GM13977 (cell line): ENCODE measurements at regions not wholly inside any gene's neighbourhood (a gene's known extent, or its start where the extent isn't known, plus 50 kb on each side); places are given as distances from the start of the nearest gene placed in this dataset.
"Not testable (repeated sequence)": the region's sequence is repeated elsewhere in the genome, so short reads cannot be mapped to it uniquely, and the experiment has no call there.

Source experiments
- DNase-seq: peaks from one replicate; pipeline ENCODE4 v3.0.0; 2012; ENCODE audit warnings: low spot score
- in situ Hi-C: fragments of 300-500 bp; cut with MboI; formaldehyde crosslinking; loops from one replicate; pipeline ENCODE4 v1.12.0; 2022; ENCODE audit warnings: low sequenced_read_pairs, low pct_unique_long_range_greater_than_20kb, mixed read lengths, inconsistent platforms; ENCODE audit not compliant: unreplicated experiment
- TF ChIP-seq, protein P1 (sequence below): IDR thresholded peaks from 2 replicates; pipeline ENCODE4 v1.5.1; 2012; ENCODE audit warnings: mild to moderate bottlenecking, control low read depth; ENCODE audit not compliant: insufficient read depth; ENCODE audit errors: extremely low read depth, missing control alignments

DNA sequence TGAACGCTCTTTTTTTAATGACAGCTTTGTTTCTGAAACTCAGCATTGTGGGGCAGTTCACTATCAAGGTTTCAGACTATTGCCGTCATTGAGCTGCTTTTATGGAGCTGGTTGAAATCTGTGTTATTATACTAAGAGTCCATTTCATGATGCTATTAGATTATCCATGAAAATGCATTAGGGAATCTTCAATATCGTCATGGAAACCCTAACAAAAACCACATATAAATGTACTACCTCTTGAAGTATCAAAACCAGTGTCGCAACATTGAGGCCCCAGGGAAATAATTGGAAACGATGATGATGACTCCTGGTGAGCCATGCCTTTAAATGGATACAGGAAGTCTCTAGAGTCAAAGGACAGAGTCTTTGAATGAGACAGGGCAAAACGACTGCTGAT lies 231.6 kb upstream of the CPHXL start:
- TF ChIP-seq, protein P1, sequence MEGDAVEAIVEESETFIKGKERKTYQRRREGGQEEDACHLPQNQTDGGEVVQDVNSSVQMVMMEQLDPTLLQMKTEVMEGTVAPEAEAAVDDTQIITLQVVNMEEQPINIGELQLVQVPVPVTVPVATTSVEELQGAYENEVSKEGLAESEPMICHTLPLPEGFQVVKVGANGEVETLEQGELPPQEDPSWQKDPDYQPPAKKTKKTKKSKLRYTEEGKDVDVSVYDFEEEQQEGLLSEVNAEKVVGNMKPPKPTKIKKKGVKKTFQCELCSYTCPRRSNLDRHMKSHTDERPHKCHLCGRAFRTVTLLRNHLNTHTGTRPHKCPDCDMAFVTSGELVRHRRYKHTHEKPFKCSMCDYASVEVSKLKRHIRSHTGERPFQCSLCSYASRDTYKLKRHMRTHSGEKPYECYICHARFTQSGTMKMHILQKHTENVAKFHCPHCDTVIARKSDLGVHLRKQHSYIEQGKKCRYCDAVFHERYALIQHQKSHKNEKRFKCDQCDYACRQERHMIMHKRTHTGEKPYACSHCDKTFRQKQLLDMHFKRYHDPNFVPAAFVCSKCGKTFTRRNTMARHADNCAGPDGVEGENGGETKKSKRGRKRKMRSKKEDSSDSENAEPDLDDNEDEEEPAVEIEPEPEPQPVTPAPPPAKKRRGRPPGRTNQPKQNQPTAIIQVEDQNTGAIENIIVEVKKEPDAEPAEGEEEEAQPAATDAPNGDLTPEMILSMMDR, result no peak
- no peak for DNase-seq
- in situ Hi-C loops, result no loop called here

DNA sequence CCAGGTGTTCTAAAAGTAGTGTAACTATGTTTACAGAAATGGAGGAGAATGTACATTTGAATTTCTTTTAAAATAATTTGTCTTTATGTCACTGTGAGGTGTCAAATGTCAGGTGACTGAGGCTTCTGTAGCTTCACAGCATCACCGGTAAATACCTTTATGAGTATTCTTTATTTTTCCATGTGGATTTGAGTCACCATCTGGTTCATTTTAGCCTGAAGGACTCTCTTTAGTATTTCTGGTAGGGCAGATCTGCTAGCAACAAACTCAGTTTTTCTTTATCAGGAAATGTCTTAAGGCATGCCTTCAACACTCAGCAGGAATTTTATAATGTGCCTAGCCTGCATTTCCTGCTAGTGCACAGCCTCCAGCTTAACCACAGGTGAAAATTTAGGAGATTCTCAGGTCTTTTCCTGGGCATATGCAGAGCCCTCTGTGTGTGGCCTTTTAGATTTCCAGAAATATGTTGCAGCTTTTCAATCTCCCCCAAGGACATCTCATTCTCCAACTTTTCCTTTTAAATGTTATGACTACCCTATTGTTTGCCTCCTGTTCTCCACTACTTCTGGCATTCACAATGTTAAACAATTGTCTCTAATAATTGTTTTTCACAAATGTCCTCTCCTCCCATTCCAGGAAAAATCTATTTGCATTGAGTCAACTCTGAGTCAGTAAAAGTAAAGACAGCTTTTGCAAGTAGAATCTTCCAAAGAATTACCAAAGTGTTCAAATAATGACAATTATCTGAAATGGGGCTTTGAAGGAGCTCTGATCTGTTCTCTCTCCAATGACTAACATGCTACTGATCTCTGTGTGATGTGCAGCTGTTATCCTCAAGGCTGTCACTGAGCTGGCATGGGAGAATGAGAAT lies 239.4 kb upstream of the CPHXL start:
- DNase-seq, result no peak
- in situ Hi-C loops, result no loop called here
- TF ChIP-seq, protein P1, result no peak

GRCh38 chr16:75969120-75969519 lies 242.8 kb upstream of the CPHXL start:
- in situ Hi-C loops, DNase-seq: not testable (repeated sequence)

GRCh38 chr16:75971334-75971733 lies 245.0 kb upstream of the CPHXL start:
- in situ Hi-C loops, result no loop called here
- TF ChIP-seq, protein P1, result no peak
- no peak for DNase-seq

DNA sequence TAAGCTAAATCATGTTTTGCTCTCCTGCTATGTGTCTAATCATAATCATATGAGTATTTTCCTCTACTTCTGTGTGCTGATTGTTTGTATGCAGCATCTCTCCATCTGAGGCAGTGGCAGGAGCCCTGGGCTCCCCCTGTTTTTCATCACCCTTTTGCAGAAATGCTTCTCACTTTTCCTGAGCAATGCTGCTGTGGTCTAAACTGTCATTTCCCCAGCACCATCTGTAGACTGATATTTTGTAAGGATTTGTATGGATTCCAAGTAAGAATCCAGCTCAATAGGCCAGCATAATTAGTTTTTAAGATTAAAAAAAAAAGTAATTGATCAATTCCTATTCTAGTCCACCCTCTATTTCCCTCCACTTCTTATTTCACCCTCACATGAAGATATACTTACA lies 257.0 kb upstream of the CPHXL start:
- TF ChIP-seq, protein P1, result no peak
- in situ Hi-C loops, result no loop called here
- no peak for DNase-seq

DNA sequence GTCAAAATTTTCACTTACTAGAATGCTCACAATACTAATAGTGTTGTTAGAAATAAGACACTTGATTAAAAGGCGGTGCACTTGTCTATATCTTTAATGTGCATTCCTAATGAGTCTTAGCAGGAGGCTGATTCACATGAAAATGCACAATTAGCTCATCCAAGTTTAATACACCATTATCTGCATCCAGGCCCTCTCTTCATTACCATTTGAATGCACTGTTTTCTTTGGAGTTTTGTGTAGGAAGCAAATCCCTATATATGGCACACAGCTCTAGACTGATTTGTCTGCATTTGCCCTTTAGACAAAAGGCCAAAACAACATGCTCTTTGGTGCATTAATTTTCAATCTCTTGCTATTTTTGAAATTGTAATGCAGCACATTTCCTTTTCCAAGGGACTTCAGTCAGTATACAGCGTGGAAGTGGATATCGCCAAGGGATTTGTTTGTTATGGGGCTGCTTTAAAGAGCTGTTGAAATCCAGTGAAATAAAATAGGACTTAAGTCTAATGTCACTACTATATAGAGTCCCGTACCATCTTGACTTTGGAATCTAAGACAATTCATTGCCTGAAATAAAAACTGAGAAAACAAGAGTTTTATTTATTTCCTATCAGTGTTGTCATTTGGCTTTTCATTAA lies 257.6 kb upstream of the CPHXL start:
- no peak for DNase-seq

More for the DNA sequence above, 257.6 kb upstream of the CPHXL start:
- TF ChIP-seq, protein P1, result no peak
- in situ Hi-C loops, result no loop called here
